ENCODE measurements at regions not wholly inside any gene's neighbourhood (a gene's known extent, or its start where the extent isn't known, plus 50 kb on each side); places are given as distances from the start of the nearest gene placed in this dataset.

DNA sequence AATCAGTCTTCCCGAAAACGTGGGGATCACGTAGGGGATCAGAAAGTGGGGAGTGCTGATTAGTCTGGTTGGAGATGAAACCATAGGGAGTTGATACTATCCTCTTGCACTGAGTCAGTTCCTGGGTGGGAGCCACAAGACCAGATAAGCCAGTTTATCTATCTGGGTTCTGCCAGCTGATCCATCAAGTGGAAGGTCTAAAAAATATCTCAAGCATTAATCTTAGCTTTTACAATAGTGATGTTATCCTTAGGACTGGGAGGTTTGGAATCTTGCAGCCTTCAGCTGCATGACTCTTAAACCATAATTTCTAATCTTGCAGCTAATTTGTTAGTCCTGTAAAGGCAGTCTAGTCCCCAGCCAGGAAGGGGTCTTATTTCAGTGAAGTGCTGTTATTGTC lies 2474.2 kb downstream of the PCDH9 start:
- no peak overlapping the region for H3K9ac ChIP-seq (ENCODE audit: control insufficient read depth, insufficient read depth, low read length)
- intact Hi-C loops (cut with micrococcal nuclease; ENCODE audit: unreplicated experiment): no loop called here
- H3K4me2 ChIP-seq (ENCODE audit: control insufficient read depth, insufficient read depth): no peak overlapping the region

DNA sequence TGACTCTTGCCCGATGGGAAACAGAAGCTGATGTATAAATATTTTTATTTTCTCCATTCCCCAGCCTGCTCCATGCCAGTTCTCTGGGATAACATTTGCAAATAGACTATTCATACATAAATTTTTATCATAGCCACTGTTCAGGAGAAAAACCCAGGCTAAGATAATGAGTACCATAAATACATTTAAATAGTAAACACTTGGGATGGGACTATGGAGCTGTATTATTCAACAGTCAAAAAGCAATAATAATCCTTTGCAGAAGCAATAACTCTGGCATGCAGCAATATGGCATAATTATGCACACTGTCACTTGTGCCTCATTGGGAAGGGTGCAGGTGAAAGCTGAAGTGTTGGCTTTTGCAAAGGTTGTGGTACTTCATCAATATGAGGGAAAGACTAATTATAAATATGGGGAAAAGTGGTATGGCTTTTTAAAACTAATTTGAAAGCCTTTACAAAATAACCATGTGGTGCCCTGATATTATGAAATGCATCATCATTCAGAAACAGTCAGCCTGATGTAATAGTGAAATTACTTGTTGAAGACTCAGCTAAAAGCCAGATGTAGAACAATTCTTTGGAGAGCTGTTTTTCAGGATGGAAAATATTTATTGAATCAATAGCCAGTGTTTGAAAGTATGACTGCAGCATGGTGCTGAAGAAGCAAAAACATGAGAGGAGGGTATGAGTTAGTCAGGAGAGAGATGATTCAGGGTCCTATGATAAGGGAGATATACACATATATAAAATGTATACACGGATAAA lies 2476.7 kb downstream of the PCDH9 start:
- in situ Hi-C loops (cut with MboI): no loop called here
- BruUV-seq (replicated peaks): no TSS peak

More for the DNA sequence above, 2474.2 kb downstream of the PCDH9 start:
- FAIRE-seq (no peak), ATAC-seq (no peak), DNase-seq (ENCODE audit: low read depth, low spot score) (no peak)
- no TSS peak for BruUV-seq (replicated peaks)
- no peaks in the 10 kb centered on the region for H3K27me3 ChIP-seq (replicated peaks in 1 of 2; ENCODE audit: control insufficient read depth in 2 of 2, insufficient read depth in 2 of 2, low read length in 1 of 2)
- no peaks in the 10 kb centered on the region for H3K4me1 ChIP-seq (ENCODE audit: control insufficient read depth, insufficient read depth, low read length)
- H3K27ac ChIP-seq (ENCODE audit: control insufficient read depth, insufficient read depth): no peak overlapping the region
- H2AFZ ChIP-seq (ENCODE audit: control insufficient read depth, low read depth, low read length): no peak overlapping the region
- H3K36me3 ChIP-seq (ENCODE audit: control insufficient read depth in 2 of 2, insufficient read depth in 2 of 2, low read length in 1 of 2): no peaks in the 10 kb centered on the region
- no peak for TF ChIP-seq CHD2 (IDR thresholded peaks at IDR 0.05; ENCODE audit: borderline replicate concordance, low read depth, low read length)
- TF ChIP-seq SREBF1 (IDR thresholded peaks at IDR 0.05; ENCODE audit: low read length): no peak
- TF ChIP-seq MYC (IDR thresholded peaks at IDR 0.05; ENCODE audit: insufficient read depth, insufficient read length, insufficient replicate concordance, low read length, severe bottlenecking): no peak
- no peak for TF ChIP-seq CEBPB (IDR thresholded peaks at IDR 0.05; ENCODE audit: borderline replicate concordance in 1 of 2, low read depth in 2 of 2, low read length in 2 of 2)
- TF ChIP-seq CBX5 (IDR thresholded peaks at IDR 0.05; ENCODE audit: low read depth): no peak
- TF ChIP-seq RAD21 (IDR thresholded peaks at IDR 0.05; ENCODE audit: insufficient read depth, low read depth, low read length): no peak
- TF ChIP-seq SMARCA5 (IDR thresholded peaks at IDR 0.05): no peak
- ChIA-PET POLR2A (no interaction called here), RAD21 (ENCODE audit: unreplicated experiment) (no interaction called here), CTCF (interaction anchor here (0.8 kb wide), 1 partner anchor 10 kb away, joined by 3 read pairs; no protein-coding TSS in a partner anchor), SMC1A (ENCODE audit: uncharacterized antibody, unreplicated experiment) (interaction anchor here (1.1 to 1.3 kb wide), 3 partner anchors 14 to 18 kb away, joined by 3 read pairs; no protein-coding TSS in a partner anchor)
- H3K79me2 ChIP-seq (ENCODE audit: control insufficient read depth, insufficient read depth, low read length): no peaks in the 10 kb centered on the region
- WGBS (ENCODE audit: insufficient coverage, insufficient replicate concordance, low lambda C conversion rate, missing lambda C conversion rate): 49% methylated on average over 3 of the region's 3 CpGs
- H3K4me3 ChIP-seq: no peak overlapping the region
- H3K9me3 ChIP-seq (replicated peaks; ENCODE audit: control insufficient read depth, insufficient read depth, low read length): no peaks in the 10 kb centered on the region
- in situ Hi-C loops (cut with MboI): no loop called here
- no peaks in the 10 kb centered on the region for H4K20me1 ChIP-seq (ENCODE audit: control insufficient read depth, insufficient read depth)

More for the DNA sequence above, 2476.7 kb downstream of the PCDH9 start:
- ChIA-PET CTCF (interaction anchor here (0.6 to 0.8 kb wide), 2 partner anchors 21 to 186 kb away, joined by 3 to 4 read pairs; no protein-coding TSS in a partner anchor), SMC1A (ENCODE audit: uncharacterized antibody, unreplicated experiment) (interaction anchor here (0.6 to 1.6 kb wide), 3 partner anchors 14 to 562 kb away, joined by 3 to 4 read pairs (median 4); no protein-coding TSS in a partner anchor), POLR2A (no interaction called here), RAD21 (ENCODE audit: unreplicated experiment) (interaction anchor here (1.2 kb wide), 1 partner anchor 9 kb away, joined by 3 read pairs; no protein-coding TSS in a partner anchor)
- Histone ChIP-seq H2AFZ (ENCODE audit: control insufficient read depth, low read depth, low read length) (no peak overlapping the region), H3K36me3 (ENCODE audit: control insufficient read depth in 2 of 2, insufficient read depth in 2 of 2, low read length in 1 of 2) (no peaks in the 10 kb centered on the region), H3K4me3 (no peak overlapping the region), H4K20me1 (ENCODE audit: control insufficient read depth, insufficient read depth) (no peaks in the 10 kb centered on the region), H3K4me2 (ENCODE audit: control insufficient read depth, insufficient read depth) (no peak overlapping the region), H3K27ac (ENCODE audit: control insufficient read depth, insufficient read depth) (no peak overlapping the region), H3K4me1 (ENCODE audit: control insufficient read depth, insufficient read depth, low read length) (no peaks in the 10 kb centered on the region), H3K9me3 (replicated peaks; ENCODE audit: control insufficient read depth, insufficient read depth, low read length) (no peaks in the 10 kb centered on the region), H3K9ac (ENCODE audit: control insufficient read depth, insufficient read depth, low read length) (no peak overlapping the region), H3K79me2 (ENCODE audit: control insufficient read depth, insufficient read depth, low read length) (no peaks in the 10 kb centered on the region), H3K27me3 (replicated peaks in 1 of 2; ENCODE audit: control insufficient read depth in 2 of 2, insufficient read depth in 2 of 2, low read length in 1 of 2) (no peaks in the 10 kb centered on the region)
- no peak for TF ChIP-seq HCFC1 (IDR thresholded peaks at IDR 0.05; ENCODE audit: low read length)
- TF ChIP-seq CBFB (IDR thresholded peaks at IDR 0.05; ENCODE audit: low read depth): no peak
- TF ChIP-seq PAX8 (IDR thresholded peaks at IDR 0.05): no peak
- TF ChIP-seq IKZF1 (conservative IDR thresholded peaks at IDR 0.05): no peak
- TF ChIP-seq ZNF384 (IDR thresholded peaks at IDR 0.05; ENCODE audit: borderline replicate concordance, low read depth, low read length): no peak
- TF ChIP-seq TAF1 (IDR thresholded peaks at IDR 0.05; ENCODE audit: borderline replicate concordance, low read depth, low read length): no peak
- TF ChIP-seq, protein P1, sequence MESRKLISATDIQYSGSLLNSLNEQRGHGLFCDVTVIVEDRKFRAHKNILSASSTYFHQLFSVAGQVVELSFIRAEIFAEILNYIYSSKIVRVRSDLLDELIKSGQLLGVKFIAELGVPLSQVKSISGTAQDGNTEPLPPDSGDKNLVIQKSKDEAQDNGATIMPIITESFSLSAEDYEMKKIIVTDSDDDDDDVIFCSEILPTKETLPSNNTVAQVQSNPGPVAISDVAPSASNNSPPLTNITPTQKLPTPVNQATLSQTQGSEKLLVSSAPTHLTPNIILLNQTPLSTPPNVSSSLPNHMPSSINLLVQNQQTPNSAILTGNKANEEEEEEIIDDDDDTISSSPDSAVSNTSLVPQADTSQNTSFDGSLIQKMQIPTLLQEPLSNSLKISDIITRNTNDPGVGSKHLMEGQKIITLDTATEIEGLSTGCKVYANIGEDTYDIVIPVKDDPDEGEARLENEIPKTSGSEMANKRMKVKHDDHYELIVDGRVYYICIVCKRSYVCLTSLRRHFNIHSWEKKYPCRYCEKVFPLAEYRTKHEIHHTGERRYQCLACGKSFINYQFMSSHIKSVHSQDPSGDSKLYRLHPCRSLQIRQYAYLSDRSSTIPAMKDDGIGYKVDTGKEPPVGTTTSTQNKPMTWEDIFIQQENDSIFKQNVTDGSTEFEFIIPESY (IDR thresholded peaks at IDR 0.05): no peak
- no peak for TF ChIP-seq TCF12 (IDR thresholded peaks at IDR 0.05; ENCODE audit: low read depth, low read length)
- DNase-seq (ENCODE audit: low read depth, low spot score): no peak
- 0% methylated on average over 2 of the region's 2 CpGs for WGBS (ENCODE audit: insufficient coverage, insufficient replicate concordance, low lambda C conversion rate, missing lambda C conversion rate)
- intact Hi-C loops (cut with micrococcal nuclease; ENCODE audit: unreplicated experiment): no loop called here
- ATAC-seq: no peak
- no peak for FAIRE-seq
